SK-N-SH (cell line): ENCODE measurements at regions not wholly inside any gene's neighbourhood (a gene's known extent, or its start where the extent isn't known, plus 50 kb on each side); places are given as distances from the start of the nearest gene placed in this dataset.
"Not testable (repeated sequence)": the region's sequence is repeated elsewhere in the genome, so short reads cannot be mapped to it uniquely, and the experiment has no call there.

Experiments
- CTCF ChIA-PET: fragments of 300-600, 350-600 bp; formaldehyde crosslinking; extraction: SDS; loops from one replicate; lab custom pipeline; 2021; lab: Yijun Ruan, JAX
- POLR2A ChIA-PET: fragments of 350-600 bp; sonication (Branson Sonifier 250); formaldehyde crosslinking; extraction: SDS; loops from one replicate; lab custom pipeline; 2020; ENCODE audit warnings: antibody characterized with exemption, inconsistent platforms; lab: Yijun Ruan, JAX
- DNase-seq: peaks from one replicate; pipeline ENCODE4 v3.0.0; 2012
- H2AFZ ChIP-seq: fragments of 200-600 bp; sonication (generic); 2 replicates; pipeline ENCODE4 v1.8.1; 2016; ENCODE audit warnings: antibody characterized with exemption, mild to moderate bottlenecking, low read depth
- H3F3A ChIP-seq: fragments of 200-600 bp; sonication (generic); replicated peaks from 2 replicates; pipeline ENCODE3; 2016; ENCODE audit warnings: antibody characterized with exemption, mild to moderate bottlenecking; ENCODE audit not compliant: insufficient read depth
- H3K27ac ChIP-seq, 2 experiments: fragments of 200-500 bp in 1 of 2; fragments of 200-600 bp in 1 of 2; sonication (Bioruptor generic) in 1 of 2; sonication (generic), shearing (Covaris generic) in 1 of 2; 2 replicates each; pipeline versions ENCODE4 v1.5.1 to v1.6.1; 2014 to 2016; ENCODE audit warnings: low read depth in 2 of 2, inconsistent platforms in 1 of 2, low read length in 1 of 2, mild to moderate bottlenecking in 1 of 2, mixed read lengths in 1 of 2
- H3K27me3 ChIP-seq: fragments of 200-600 bp; sonication (generic), shearing (Covaris generic); 2 replicates; pipeline ENCODE4 v1.6.1; 2016; ENCODE audit warnings: mixed run types; ENCODE audit not compliant: insufficient read depth
- H3K36me3 ChIP-seq, 2 experiments: fragments of 200-500 bp in 1 of 2; fragments of 200-600 bp in 1 of 2; sonication (Bioruptor generic) in 1 of 2; sonication (generic) in 1 of 2; replicated peaks in 1 of 2; 2 replicates each; pipeline versions ENCODE3 to v1.5.1; 2014 to 2016; ENCODE audit warnings: low read length in 1 of 2, mild to moderate bottlenecking in 1 of 2; ENCODE audit not compliant: insufficient read depth in 2 of 2, control insufficient read depth in 1 of 2
- H3K4me1 ChIP-seq, 2 experiments: fragments of 200-500 bp in 1 of 2; fragments of 200-600 bp in 1 of 2; sonication (Bioruptor generic) in 1 of 2; sonication (generic), shearing (Covaris generic) in 1 of 2; 2 replicates each; pipeline versions ENCODE4 v1.5.1 to v1.6.1; 2014 to 2016; ENCODE audit warnings: low read depth in 1 of 2, low read length in 1 of 2, mixed run types in 1 of 2; ENCODE audit not compliant: insufficient read depth in 2 of 2, control insufficient read depth in 1 of 2
- H3K4me2 ChIP-seq: fragments of 200-600 bp; sonication (generic), shearing (Covaris generic); 2 replicates; pipeline ENCODE4 v1.6.1; 2017; ENCODE audit warnings: mixed run types
- H3K4me3 ChIP-seq, 2 experiments: fragments of 200-500 bp in 1 of 2; fragments of 200-600 bp in 1 of 2; sonication (Bioruptor generic) in 1 of 2; sonication (generic), shearing (Covaris generic) in 1 of 2; 2 replicates each; pipeline versions ENCODE4 v1.5.1 to v1.8.1; 2014 to 2016; ENCODE audit warnings: low read depth in 2 of 2, inconsistent platforms in 1 of 2, low read length in 1 of 2, mild to moderate bottlenecking in 1 of 2, mixed read lengths in 1 of 2, moderate library complexity in 1 of 2
- H3K79me2 ChIP-seq: fragments of 200-600 bp; sonication (generic); 2 replicates; pipeline ENCODE4 v1.8.1; 2017; ENCODE audit warnings: mild to moderate bottlenecking; ENCODE audit not compliant: insufficient read depth
- H3K9ac ChIP-seq: fragments of 200-600 bp; sonication (generic); 2 replicates; pipeline ENCODE4 v1.6.1; 2017; ENCODE audit warnings: mixed run types
- H3K9me2 ChIP-seq: fragments of 200-600 bp; sonication (generic); 2 replicates; pipeline ENCODE4 v1.6.1; 2017; ENCODE audit warnings: mixed run types
- H3K9me3 ChIP-seq: fragments of 200-600 bp; sonication (generic); 2 replicates; pipeline ENCODE4 v1.6.1; 2017; ENCODE audit warnings: mixed run types, mild to moderate bottlenecking, moderate library complexity
- H4K20me1 ChIP-seq: fragments of 200-600 bp; sonication (generic); 2 replicates; pipeline ENCODE4 v1.6.1; 2017; ENCODE audit warnings: mild to moderate bottlenecking, mixed run types; ENCODE audit not compliant: insufficient read depth
- EP300 ChIP-seq, 2 experiments: IDR thresholded peaks; 2 replicates each; pipeline versions ENCODE4 v1.4.0 to v1.6.1; 2012; ENCODE audit warnings: borderline replicate concordance in 1 of 2, low read depth in 1 of 2, low read length in 1 of 2
- EZH2phosphoT487 ChIP-seq: fragments of 200-600 bp; sonication (generic); IDR thresholded peaks from 2 replicates; pipeline ENCODE4 v1.6.1; 2017; ENCODE audit warnings: low read depth, mixed run types, mild to moderate bottlenecking, antibody characterized with exemption, moderate library complexity, borderline replicate concordance
- GATA2 ChIP-seq: sonication (generic); formaldehyde crosslinking; IDR thresholded peaks from 2 replicates; pipeline ENCODE4 v1.5.0; 2020; ENCODE audit warnings: mild to moderate bottlenecking, missing genetic modification reagents
- MEF2A ChIP-seq: IDR thresholded peaks from 2 replicates; pipeline ENCODE4 v1.4.0; 2012; ENCODE audit warnings: low read depth, borderline replicate concordance
- NRF1 ChIP-seq: IDR thresholded peaks from 2 replicates; pipeline ENCODE4 v1.6.1; 2012; ENCODE audit warnings: low read depth, mild to moderate bottlenecking, low read length
- POLR2AphosphoS5 ChIP-seq: IDR thresholded peaks from 2 replicates; pipeline ENCODE4 v1.6.1; 2012; ENCODE audit warnings: low read depth, low read length
- RAD21 ChIP-seq: IDR thresholded peaks from 2 replicates; pipeline ENCODE4 v1.6.1; 2012; ENCODE audit warnings: mild to moderate bottlenecking, low read length
- REST ChIP-seq: IDR thresholded peaks from 2 replicates; pipeline ENCODE4 v1.6.1; 2012; ENCODE audit warnings: mild to moderate bottlenecking, low read depth, low read length, moderate library complexity
- RFX5 ChIP-seq: IDR thresholded peaks from 2 replicates; pipeline ENCODE4 v1.6.1; 2012; ENCODE audit warnings: mild to moderate bottlenecking, improper control_type of control experiment, low read length
- TAF1 ChIP-seq: IDR thresholded peaks from 2 replicates; pipeline ENCODE4 v1.6.1; 2012; ENCODE audit warnings: low read depth, mild to moderate bottlenecking, low read length, moderate library complexity, borderline replicate concordance
- TEAD4 ChIP-seq: IDR thresholded peaks from 2 replicates; pipeline ENCODE4 v1.4.0; 2012; ENCODE audit warnings: mild to moderate bottlenecking, borderline replicate concordance; ENCODE audit not compliant: insufficient read depth
- ZBTB33 ChIP-seq: IDR thresholded peaks from 2 replicates; pipeline ENCODE4 v1.4.0; 2012; ENCODE audit warnings: low read depth, borderline replicate concordance
- WGBS: methylation state at CpG from one replicate; pipeline ENCODE4 v1.1.6; 2017; ENCODE audit warnings: low lambda C conversion rate; 5-methylcytosine and 5-hydroxymethylcytosine counted together

GRCh38 chrX:138875472-138875871 is 164.0 kb upstream of the FGF13 start:
- CTCF ChIA-PET = interaction anchor here (0.6 kb wide), 1 partner anchor 97 kb away, joined by 3 read pairs; no protein-coding TSS in a partner anchor
- Histone ChIP-seq H3K9me2 (no peaks in the 10 kb centered on the region), H3K79me2 (no peaks in the 10 kb centered on the region), H4K20me1 (no peaks in the 10 kb centered on the region), H3K27me3 (no peaks in the 10 kb centered on the region), H3K4me3 (no peak overlapping the region), H3K27ac (no peak overlapping the region), H3K9me3 (no peaks in the 10 kb centered on the region), H3K9ac (no peak overlapping the region), H3K4me2 (no peak overlapping the region), H3F3A (no peaks in the 10 kb centered on the region), H3K4me1 (no peaks in the 10 kb centered on the region), H3K36me3 (no peaks in the 10 kb centered on the region), H2AFZ (no peak overlapping the region)
- POLR2A ChIA-PET = no interaction called here
- DNase-seq = no peak
- TF ChIP-seq NRF1 (no peak), RFX5 (no peak), EZH2phosphoT487 (no peak)
- WGBS = 19% methylated on average over 4 of the region's 4 CpGs

GRCh38 chrX:138874271-138874935 is 162.9 kb upstream of the FGF13 start:
- Histone ChIP-seq H3K27me3 (no peaks in the 10 kb centered on the region), H3K27ac (no peak overlapping the region), H3K9me2 (no peaks in the 10 kb centered on the region), H3K79me2 (no peaks in the 10 kb centered on the region), H4K20me1 (no peaks in the 10 kb centered on the region), H3K4me2 (no peak overlapping the region), H3K9ac (no peak overlapping the region), H3F3A (no peaks in the 10 kb centered on the region), H3K9me3 (no peaks in the 10 kb centered on the region), H3K4me3 (no peak overlapping the region), H2AFZ (no peak overlapping the region), H3K4me1 (no peaks in the 10 kb centered on the region), H3K36me3 (no peaks in the 10 kb centered on the region)
- DNase-seq = no peak
- TF ChIP-seq TEAD4 (no peak), REST (no peak), POLR2AphosphoS5 (no peak), GATA2 (CRISPR knock-in tag) (no peak), ZBTB33 (no peak), MEF2A (no peak), EP300 (IDR thresholded peaks at IDR 0.05; ENCODE audit: borderline replicate concordance in 1 of 2, low read depth in 1 of 2, low read length in 1 of 2) (no peak), RAD21 (no peak), TAF1 (no peak)
- ChIA-PET POLR2A (no interaction called here), CTCF (no interaction called here)
- WGBS = 21% methylated on average over 5 of the region's 5 CpGs

- 10% methylated on average over 6 of the region's 6 CpGs for WGBS
- H3K4me3 ChIP-seq, CTCF ChIA-PET: not testable (repeated sequence)
Observed at GRCh38 chrX:138873640-138874039, 162.1 kb upstream of the FGF13 start.

More at GRCh38 chrX:138873640-138874039, 162.1 kb upstream of the FGF13 start:
- H3K9ac ChIP-seq, H3K9me3 ChIP-seq, H3K4me2 ChIP-seq, H3K27ac ChIP-seq, H3K79me2 ChIP-seq, POLR2A ChIA-PET, H3K4me1 ChIP-seq, H3K36me3 ChIP-seq, H2AFZ ChIP-seq, H4K20me1 ChIP-seq, DNase-seq, H3F3A ChIP-seq, H3K27me3 ChIP-seq, H3K9me2 ChIP-seq: not testable (repeated sequence)
